Gastroesophageal sphincter (tissue), 3 donors: ENCODE measurements at regions not wholly inside any gene's neighbourhood (a gene's known extent, or its start where the extent isn't known, plus 50 kb on each side); places are given as distances from the start of the nearest gene placed in this dataset.

Experiments
- EP300 ChIP-seq: sonication (generic); formaldehyde crosslinking; IDR thresholded peaks from one replicate; pipeline ENCODE4 v1.6.1; 2017; ENCODE audit warnings: antibody characterized with exemption, mild to moderate bottlenecking
- POLR2A ChIP-seq, 2 donors: fragments of 450-650 bp; IDR thresholded peaks; one replicate each; pipeline ENCODE4 v1.6.1; 2017; ENCODE audit warnings: antibody characterized with exemption in 2 of 2, mild to moderate bottlenecking in 2 of 2, moderate library complexity in 1 of 2
- POLR2AphosphoS5 ChIP-seq: sonication (generic); formaldehyde crosslinking; IDR thresholded peaks from one replicate; pipeline ENCODE4 v1.6.1; 2017; ENCODE audit warnings: antibody characterized with exemption
- TF ChIP-seq, protein P1 (sequence below), 4 experiments: fragments of 200-600 bp in 2 of 4; fragments of 450-650 bp in 2 of 4; sonication (generic) in 1 of 4; IDR thresholded peaks; one replicate each; pipeline ENCODE4 v1.5.1; 2017 to 2019; ENCODE audit warnings: antibody characterized with exemption in 4 of 4, mild to moderate bottlenecking in 2 of 4, moderate library complexity in 2 of 4

DNA sequence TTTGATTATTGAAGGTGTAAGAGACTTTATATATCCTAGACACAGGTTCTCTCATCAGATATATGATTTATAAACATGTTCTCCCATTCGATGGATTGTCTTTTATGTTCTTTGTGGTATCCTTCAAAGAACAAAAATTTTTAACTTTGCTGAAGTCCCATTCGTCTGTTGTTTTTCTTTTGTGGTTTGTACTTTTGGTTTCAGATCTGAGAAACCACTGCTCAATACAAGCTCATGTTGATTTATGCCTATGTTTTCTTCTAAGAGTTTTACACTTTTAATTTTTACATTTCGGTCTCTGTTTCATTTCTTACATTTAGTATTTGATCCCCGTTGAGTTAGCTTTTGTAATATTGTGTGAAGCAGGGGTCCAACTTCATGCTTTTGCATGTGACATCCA lies 103.3 kb upstream of the SPRED1 start:
- no peak for TF ChIP-seq POLR2A (IDR thresholded peaks at IDR 0.05)
- no peak for TF ChIP-seq POLR2AphosphoS5
- TF ChIP-seq, protein P1, sequence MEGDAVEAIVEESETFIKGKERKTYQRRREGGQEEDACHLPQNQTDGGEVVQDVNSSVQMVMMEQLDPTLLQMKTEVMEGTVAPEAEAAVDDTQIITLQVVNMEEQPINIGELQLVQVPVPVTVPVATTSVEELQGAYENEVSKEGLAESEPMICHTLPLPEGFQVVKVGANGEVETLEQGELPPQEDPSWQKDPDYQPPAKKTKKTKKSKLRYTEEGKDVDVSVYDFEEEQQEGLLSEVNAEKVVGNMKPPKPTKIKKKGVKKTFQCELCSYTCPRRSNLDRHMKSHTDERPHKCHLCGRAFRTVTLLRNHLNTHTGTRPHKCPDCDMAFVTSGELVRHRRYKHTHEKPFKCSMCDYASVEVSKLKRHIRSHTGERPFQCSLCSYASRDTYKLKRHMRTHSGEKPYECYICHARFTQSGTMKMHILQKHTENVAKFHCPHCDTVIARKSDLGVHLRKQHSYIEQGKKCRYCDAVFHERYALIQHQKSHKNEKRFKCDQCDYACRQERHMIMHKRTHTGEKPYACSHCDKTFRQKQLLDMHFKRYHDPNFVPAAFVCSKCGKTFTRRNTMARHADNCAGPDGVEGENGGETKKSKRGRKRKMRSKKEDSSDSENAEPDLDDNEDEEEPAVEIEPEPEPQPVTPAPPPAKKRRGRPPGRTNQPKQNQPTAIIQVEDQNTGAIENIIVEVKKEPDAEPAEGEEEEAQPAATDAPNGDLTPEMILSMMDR (IDR thresholded peaks at IDR 0.05), result no peak
- TF ChIP-seq EP300, result no peak
